ENCODE measurements at regions not wholly inside any gene's neighbourhood (a gene's known extent, or its start where the extent isn't known, plus 50 kb on each side); places are given as distances from the start of the nearest gene placed in this dataset.

DNA sequence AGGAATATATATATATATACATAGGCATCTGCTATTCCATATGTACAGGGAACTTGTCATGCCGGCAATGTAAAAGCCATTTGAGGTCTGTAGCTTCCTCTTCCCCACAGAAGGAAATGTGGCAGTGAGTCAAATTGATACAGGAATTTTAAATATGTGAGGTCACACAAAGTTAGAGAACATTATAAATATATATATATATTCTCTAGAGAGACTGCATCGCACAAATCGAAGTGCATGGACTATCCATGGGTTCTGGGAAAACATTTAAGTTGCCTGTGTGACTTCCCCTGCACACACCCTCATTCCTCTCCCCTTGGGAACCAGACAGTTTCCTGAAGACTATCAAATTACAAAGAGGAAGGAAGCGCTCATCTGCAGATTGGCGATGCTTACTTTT lies 100.9 kb upstream of the CCDC91 start:
- no peaks in the 10 kb centered on the region for H3K79me2 ChIP-seq (ENCODE audit: insufficient read depth, low read length)
- H3K9me2 ChIP-seq (ENCODE audit: insufficient read depth): no peaks in the 10 kb centered on the region
- peak overlapping the region; percentile 71 for H2AFZ ChIP-seq (ENCODE audit: low read depth, low read length, poor library complexity, severe bottlenecking)
- DNase-seq (ENCODE audit: low read depth, low spot score): no peak
- no peaks in the 10 kb centered on the region for H3K36me3 ChIP-seq (ENCODE audit: control insufficient read depth in 1 of 2, insufficient read depth in 2 of 2, low read length in 2 of 2)
- intact Hi-C loops (cut with micrococcal nuclease): no loop called here
- ChIA-PET CTCF (no interaction called here), POLR2A (no interaction called here), RAD21 (ENCODE audit: low non-redundant PET in 1 of 2, low total read pairs in 2 of 2, uncharacterized antibody in 2 of 2, unreplicated experiment in 2 of 2) (no interaction called here)
- peaks cover 13 to 20% of the 10 kb centered on the region in 2 experiments for H3K4me1 ChIP-seq (ENCODE audit: control insufficient read depth in 1 of 2, insufficient read depth in 2 of 2, low read length in 2 of 2)
- H3K4me2 ChIP-seq (ENCODE audit: low read length): peak overlapping the region; percentile 46
- peak; percentile 67; the same call in 1 of the 2 replicates for ATAC-seq
- no peak overlapping the region for H3K9ac ChIP-seq (ENCODE audit: low read length)
- no TSS peak for BruUV-seq (replicated peaks)
- TF ChIP-seq, protein P1, sequence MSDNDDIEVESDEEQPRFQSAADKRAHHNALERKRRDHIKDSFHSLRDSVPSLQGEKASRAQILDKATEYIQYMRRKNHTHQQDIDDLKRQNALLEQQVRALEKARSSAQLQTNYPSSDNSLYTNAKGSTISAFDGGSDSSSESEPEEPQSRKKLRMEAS (IDR thresholded peaks at IDR 0.05): no peak
- no peak for TF ChIP-seq YY1 (IDR thresholded peaks at IDR 0.05; ENCODE audit: extremely low read depth, insufficient replicate concordance, low read depth, low read length)
- TF ChIP-seq TCF7L2 (IDR thresholded peaks at IDR 0.05; ENCODE audit: borderline replicate concordance, extremely low read depth, insufficient read depth, insufficient read length): peak; percentile 47
- H3K27ac ChIP-seq (ENCODE audit: low read depth, low read length): no peak overlapping the region
- no peaks in the 10 kb centered on the region for H3K27me3 ChIP-seq (ENCODE audit: insufficient read depth, low read length)
- H3K9me3 ChIP-seq (ENCODE audit: control insufficient read depth in 1 of 2, insufficient read depth in 1 of 2, low read depth in 1 of 2, low read length in 2 of 2): no peaks in the 10 kb centered on the region
- H4K20me1 ChIP-seq (ENCODE audit: insufficient read depth): no peaks in the 10 kb centered on the region
- H3K4me3 ChIP-seq (replicated peaks in 1 of 2; ENCODE audit: low read depth in 1 of 2, low read length in 2 of 2): no peak overlapping the region

DNA sequence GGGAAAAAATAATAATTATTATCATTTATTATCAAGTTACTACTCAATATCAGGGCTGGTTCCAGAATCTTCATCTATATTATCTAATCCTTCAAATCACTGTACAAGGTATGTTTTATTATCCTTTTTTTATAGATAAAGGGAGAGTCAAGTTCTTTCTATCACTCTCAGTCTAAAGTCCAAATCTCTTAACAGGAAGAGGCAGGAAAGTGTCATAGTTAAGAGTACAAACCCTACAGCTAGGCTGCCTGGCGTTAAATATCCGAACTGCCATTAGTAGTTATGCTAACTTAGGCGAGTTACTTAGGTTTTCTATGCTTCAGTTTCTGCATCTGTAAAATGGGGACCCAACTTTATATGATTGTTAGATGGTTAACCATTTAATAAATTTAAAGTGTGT lies 99.4 kb upstream of the CCDC91 start:
- DNase-seq (ENCODE audit: low read depth, low spot score) (no peak), ATAC-seq (no peak)
- TF ChIP-seq RAD21 (IDR thresholded peaks at IDR 0.05; ENCODE audit: low read depth) (no peak), CBX3 (IDR thresholded peaks at IDR 0.05; ENCODE audit: low read depth) (no peak), CEBPB (IDR thresholded peaks at IDR 0.05; ENCODE audit: low read depth) (no peak), ZNF274 (IDR thresholded peaks at IDR 0.05; ENCODE audit: low read depth, low read length) (no peak), YY1 (IDR thresholded peaks at IDR 0.05; ENCODE audit: extremely low read depth, insufficient replicate concordance, low read depth, low read length) (no peak), POLR2A (IDR thresholded peaks at IDR 0.05; ENCODE audit: borderline replicate concordance, extremely low read depth, insufficient read depth, insufficient read length) (no peak), EZH2phosphoT487 (IDR thresholded peaks at IDR 0.05; ENCODE audit: borderline replicate concordance) (no peak)
- TF ChIP-seq, protein P2, sequence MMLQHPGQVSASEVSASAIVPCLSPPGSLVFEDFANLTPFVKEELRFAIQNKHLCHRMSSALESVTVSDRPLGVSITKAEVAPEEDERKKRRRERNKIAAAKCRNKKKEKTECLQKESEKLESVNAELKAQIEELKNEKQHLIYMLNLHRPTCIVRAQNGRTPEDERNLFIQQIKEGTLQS (IDR thresholded peaks at IDR 0.05): no peak
- TF ChIP-seq, protein P3, sequence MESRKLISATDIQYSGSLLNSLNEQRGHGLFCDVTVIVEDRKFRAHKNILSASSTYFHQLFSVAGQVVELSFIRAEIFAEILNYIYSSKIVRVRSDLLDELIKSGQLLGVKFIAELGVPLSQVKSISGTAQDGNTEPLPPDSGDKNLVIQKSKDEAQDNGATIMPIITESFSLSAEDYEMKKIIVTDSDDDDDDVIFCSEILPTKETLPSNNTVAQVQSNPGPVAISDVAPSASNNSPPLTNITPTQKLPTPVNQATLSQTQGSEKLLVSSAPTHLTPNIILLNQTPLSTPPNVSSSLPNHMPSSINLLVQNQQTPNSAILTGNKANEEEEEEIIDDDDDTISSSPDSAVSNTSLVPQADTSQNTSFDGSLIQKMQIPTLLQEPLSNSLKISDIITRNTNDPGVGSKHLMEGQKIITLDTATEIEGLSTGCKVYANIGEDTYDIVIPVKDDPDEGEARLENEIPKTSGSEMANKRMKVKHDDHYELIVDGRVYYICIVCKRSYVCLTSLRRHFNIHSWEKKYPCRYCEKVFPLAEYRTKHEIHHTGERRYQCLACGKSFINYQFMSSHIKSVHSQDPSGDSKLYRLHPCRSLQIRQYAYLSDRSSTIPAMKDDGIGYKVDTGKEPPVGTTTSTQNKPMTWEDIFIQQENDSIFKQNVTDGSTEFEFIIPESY (IDR thresholded peaks at IDR 0.05; ENCODE audit: extremely low read depth, insufficient replicate concordance, low read length): no peak
- TF ChIP-seq, protein P4, sequence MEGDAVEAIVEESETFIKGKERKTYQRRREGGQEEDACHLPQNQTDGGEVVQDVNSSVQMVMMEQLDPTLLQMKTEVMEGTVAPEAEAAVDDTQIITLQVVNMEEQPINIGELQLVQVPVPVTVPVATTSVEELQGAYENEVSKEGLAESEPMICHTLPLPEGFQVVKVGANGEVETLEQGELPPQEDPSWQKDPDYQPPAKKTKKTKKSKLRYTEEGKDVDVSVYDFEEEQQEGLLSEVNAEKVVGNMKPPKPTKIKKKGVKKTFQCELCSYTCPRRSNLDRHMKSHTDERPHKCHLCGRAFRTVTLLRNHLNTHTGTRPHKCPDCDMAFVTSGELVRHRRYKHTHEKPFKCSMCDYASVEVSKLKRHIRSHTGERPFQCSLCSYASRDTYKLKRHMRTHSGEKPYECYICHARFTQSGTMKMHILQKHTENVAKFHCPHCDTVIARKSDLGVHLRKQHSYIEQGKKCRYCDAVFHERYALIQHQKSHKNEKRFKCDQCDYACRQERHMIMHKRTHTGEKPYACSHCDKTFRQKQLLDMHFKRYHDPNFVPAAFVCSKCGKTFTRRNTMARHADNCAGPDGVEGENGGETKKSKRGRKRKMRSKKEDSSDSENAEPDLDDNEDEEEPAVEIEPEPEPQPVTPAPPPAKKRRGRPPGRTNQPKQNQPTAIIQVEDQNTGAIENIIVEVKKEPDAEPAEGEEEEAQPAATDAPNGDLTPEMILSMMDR (IDR thresholded peaks at IDR 0.05 in 2 of 3, conservative IDR thresholded peaks at IDR 0.05 in 1 of 3; ENCODE audit: borderline replicate concordance in 1 of 3, insufficient read depth in 1 of 3, low read depth in 2 of 3, low read length in 2 of 3): no peak
- H3K9ac ChIP-seq (ENCODE audit: low read length): no peak overlapping the region
- CTCF ChIA-PET: no interaction called here
- no peak overlapping the region for H3K4me2 ChIP-seq (ENCODE audit: low read length)
- no peaks in the 10 kb centered on the region for H3K36me3 ChIP-seq (ENCODE audit: control insufficient read depth in 1 of 2, insufficient read depth in 2 of 2, low read length in 2 of 2)
- H3K4me3 ChIP-seq (replicated peaks in 1 of 2; ENCODE audit: low read depth in 1 of 2, low read length in 2 of 2): no peak overlapping the region
- no peaks in the 10 kb centered on the region for H3K27me3 ChIP-seq (ENCODE audit: insufficient read depth, low read length)
- peaks cover 13 to 20% of the 10 kb centered on the region in 2 experiments for H3K4me1 ChIP-seq (ENCODE audit: control insufficient read depth in 1 of 2, insufficient read depth in 2 of 2, low read length in 2 of 2)
- BruUV-seq (replicated peaks): no TSS peak
- no peaks in the 10 kb centered on the region for H4K20me1 ChIP-seq (ENCODE audit: insufficient read depth)
- no peaks in the 10 kb centered on the region for H3K9me2 ChIP-seq (ENCODE audit: insufficient read depth)
- intact Hi-C loops (cut with micrococcal nuclease): no loop called here
- no peaks in the 10 kb centered on the region for H3K9me3 ChIP-seq (ENCODE audit: control insufficient read depth in 1 of 2, insufficient read depth in 1 of 2, low read depth in 1 of 2, low read length in 2 of 2)
- POLR2A ChIA-PET: no interaction called here
- H3K27ac ChIP-seq (ENCODE audit: low read depth, low read length): no peak overlapping the region
- no peak overlapping the region for H2AFZ ChIP-seq (ENCODE audit: low read depth, low read length, poor library complexity, severe bottlenecking)
- no peaks in the 10 kb centered on the region for H3K79me2 ChIP-seq (ENCODE audit: insufficient read depth, low read length)
- RAD21 ChIA-PET (ENCODE audit: low non-redundant PET in 1 of 2, low total read pairs in 2 of 2, uncharacterized antibody in 2 of 2, unreplicated experiment in 2 of 2): no interaction called here

Data from HCT116 (cell line).